ENCODE measurements at regions not wholly inside any gene's neighbourhood (a gene's known extent, or its start where the extent isn't known, plus 50 kb on each side); places are given as distances from the start of the nearest gene placed in this dataset.

- no peak overlapping the region for H3K4me2 ChIP-seq (ENCODE audit: low read depth, low read length)
- no peak overlapping the region for H2BK20ac ChIP-seq (ENCODE audit: low read depth, low read length)
- H3K14ac ChIP-seq (replicated peaks; ENCODE audit: low read depth, low read length), result no peak overlapping the region
- POLR2A ChIA-PET (ENCODE audit: unreplicated experiment), result no interaction called here
- no peaks in the 10 kb centered on the region for H4K20me1 ChIP-seq (ENCODE audit: insufficient read depth, low read length)
- H3K9me1 ChIP-seq (ENCODE audit: insufficient read depth, low read length), result no peaks in the 10 kb centered on the region
- H4K8ac ChIP-seq (ENCODE audit: low read depth in 2 of 2, low read length in 2 of 2), result no peak overlapping the region
- dilution Hi-C loops (cut with HindIII; ENCODE audit: low sequenced_read_pairs, unreplicated experiment), result no loop called here
- intact Hi-C loops (cut with micrococcal nuclease), result no loop called here
- TF ChIP-seq RFX5 (IDR thresholded peaks at IDR 0.05; ENCODE audit: low read depth, low read length), result no peak
- TF ChIP-seq MXI1 (IDR thresholded peaks at IDR 0.05; ENCODE audit: borderline replicate concordance, low read depth, low read length), result no peak
- TF ChIP-seq NFE2L2 (IDR thresholded peaks at IDR 0.05; ENCODE audit: low read depth, low read length), result no peak
- TF ChIP-seq MAZ (IDR thresholded peaks at IDR 0.05; ENCODE audit: borderline replicate concordance, low read depth, low read length), result no peak
- TF ChIP-seq POLR2A (IDR thresholded peaks at IDR 0.05; ENCODE audit: low read depth, low read length), result no peak
- no peak for TF ChIP-seq RCOR1 (IDR thresholded peaks at IDR 0.05; ENCODE audit: insufficient replicate concordance, low read length)
- no peak for TF ChIP-seq CEBPB (IDR thresholded peaks at IDR 0.05; ENCODE audit: low read depth, low read length)
- H3K9me3 ChIP-seq (ENCODE audit: control insufficient read depth, insufficient read depth, low read length), result peaks cover 8% of the 10 kb centered on the region; the same call in 1 of the 2 replicates
- H3K36me3 ChIP-seq (ENCODE audit: control insufficient read depth, insufficient read depth, low read length), result no peaks in the 10 kb centered on the region
- no peak overlapping the region for H2BK15ac ChIP-seq (ENCODE audit: low read depth, low read length)
- no peak overlapping the region for H2AK9ac ChIP-seq (replicated peaks; ENCODE audit: low read depth, low read length, poor library complexity)
- H3K9ac ChIP-seq (ENCODE audit: low read depth, low read length), result no peak overlapping the region
- H3K18ac ChIP-seq (ENCODE audit: low read depth, low read length), result no peak overlapping the region
- H3K4me1 ChIP-seq (ENCODE audit: control insufficient read depth, insufficient read depth, low read length), result no peaks in the 10 kb centered on the region
- BruUV-seq (replicated peaks), result no TSS peak
- CTCF ChIA-PET, result no interaction called here
- H3K4ac ChIP-seq (ENCODE audit: low read depth, low read length), result no peak overlapping the region
- H3K27ac ChIP-seq (ENCODE audit: insufficient read depth, low read length), result no peak overlapping the region
- no peak for ATAC-seq (ENCODE audit: low read depth)
- no peak overlapping the region for H2AFZ ChIP-seq (replicated peaks; ENCODE audit: low read length, poor library complexity)
- H3K23ac ChIP-seq (ENCODE audit: low read depth, low read length), result no peak overlapping the region
- DNase-seq, result no peak
- H2BK5ac ChIP-seq (ENCODE audit: low read depth, low read length, poor library complexity, severe bottlenecking), result no peak overlapping the region
- no peak overlapping the region for H3K4me3 ChIP-seq (ENCODE audit: insufficient read depth, low read depth, low read length)
- H4K91ac ChIP-seq (ENCODE audit: insufficient read depth, low read depth, low read length), result no peak overlapping the region
- H3K27me3 ChIP-seq (ENCODE audit: control insufficient read depth, insufficient read depth, low read length), result no peaks in the 10 kb centered on the region
- H3K79me1 ChIP-seq (ENCODE audit: low read depth in 1 of 2, low read length in 2 of 2), result no peaks in the 10 kb centered on the region
- H3K56ac ChIP-seq (ENCODE audit: extremely low read depth, insufficient read depth, low read length), result no peak overlapping the region
- WGBS, 2 experiments (ENCODE audit: extremely low coverage in 2 of 2, insufficient read length in 1 of 2), result 14% methylated on average over 1 of the region's 3 CpGs; no CpG with 5 or more reads in 1 of the 2 experiments
- H2AK5ac ChIP-seq (ENCODE audit: low read depth, low read length), result no peak overlapping the region
- no peak overlapping the region for H2BK120ac ChIP-seq (ENCODE audit: low read depth, low read length)
- in situ Hi-C loops (cut with MboI; ENCODE audit: low sequenced_read_pairs), result no loop called here
- H4K5ac ChIP-seq (ENCODE audit: low read depth, low read length), result no peak overlapping the region
Observed at GRCh38 chr2:22912398-22912797, 472.6 kb upstream of the KLHL29 start.

Measured in IMR-90 (cell line).